Esophagus (tissue), 2 donors: ENCODE measurements at regions not wholly inside any gene's neighbourhood (a gene's known extent, or its start where the extent isn't known, plus 50 kb on each side); places are given as distances from the start of the nearest gene placed in this dataset.

ENCODE experiments used
- H3K27ac ChIP-seq, 2 donors: one replicate each; pipeline ENCODE4 v1.5.1; 2013; ENCODE audit warnings: low read depth in 2 of 2, mild to moderate bottlenecking in 2 of 2, inconsistent platforms in 1 of 2, low read length in 1 of 2, moderate library complexity in 1 of 2
- H3K27me3 ChIP-seq, 2 donors: one replicate each; pipeline ENCODE4 v1.6.1; 2013; ENCODE audit warnings: low read length in 2 of 2, control low read depth in 1 of 2, mild to moderate bottlenecking in 1 of 2; ENCODE audit not compliant: insufficient read depth in 2 of 2, control insufficient read depth in 1 of 2
- H3K36me3 ChIP-seq, 2 donors: one replicate each; pipeline ENCODE4 v1.6.1; 2013; ENCODE audit warnings: low read length in 1 of 2; ENCODE audit not compliant: control insufficient read depth in 2 of 2, insufficient read depth in 2 of 2
- H3K4me1 ChIP-seq, 2 donors: one replicate each; pipeline ENCODE4 v1.6.1; 2013; ENCODE audit warnings: low read length in 1 of 2; ENCODE audit not compliant: control insufficient read depth in 2 of 2, insufficient read depth in 2 of 2
- H3K4me3 ChIP-seq, 2 donors: one replicate each; pipeline ENCODE4 v1.5.1; 2013; ENCODE audit warnings: low read length in 2 of 2, mild to moderate bottlenecking in 2 of 2, low read depth in 1 of 2, moderate library complexity in 1 of 2
- H3K9me3 ChIP-seq, 2 donors: one replicate each; pipeline ENCODE4 v1.6.1; 2013; ENCODE audit warnings: mild to moderate bottlenecking in 2 of 2, low read depth in 1 of 2, low read length in 1 of 2, moderate library complexity in 1 of 2; ENCODE audit not compliant: control insufficient read depth in 2 of 2, insufficient read depth in 1 of 2
- WGBS, 2 donors: extraction: QIAGEN DNeasy Blood & Tissue Kit; methylation state at CpG; one replicate each; pipeline ENCODE4 v1.1.7; 2013; 5-methylcytosine and 5-hydroxymethylcytosine counted together
- donor health status: healthy with polysubstance abuse.
- donor health status: Bipolar disorder and iron deficiency.

DNA sequence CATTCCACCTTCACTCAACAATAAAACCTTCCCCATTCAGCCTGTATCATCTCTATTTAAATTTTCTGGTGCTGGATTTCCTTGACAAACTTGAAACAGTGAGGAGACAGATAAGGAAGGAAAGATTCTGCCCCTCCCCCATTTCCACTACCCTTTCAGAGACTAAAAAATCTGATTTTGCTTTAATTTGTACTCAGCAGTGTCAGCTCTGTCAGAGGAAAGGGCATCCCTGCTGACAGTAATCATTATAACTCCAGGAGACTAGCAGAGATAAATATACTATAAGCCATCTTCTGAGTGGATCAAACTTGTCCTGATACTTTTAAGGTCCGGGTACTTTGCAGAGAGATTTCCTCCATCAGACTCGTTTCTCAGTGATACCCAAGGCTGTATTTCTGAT lies 155.6 kb downstream of the SAMD5 start:
- H3K27me3 ChIP-seq: no peaks in the 10 kb centered on the region
- no peaks in the 10 kb centered on the region for H3K36me3 ChIP-seq
- no peaks in the 10 kb centered on the region for H3K9me3 ChIP-seq
- WGBS, 2 donors: 63 to 82% methylated on average over 2 of the region's 2 CpGs
- H3K4me3 ChIP-seq: no peak overlapping the region
- H3K27ac ChIP-seq: no peak overlapping the region
- no peaks in the 10 kb centered on the region for H3K4me1 ChIP-seq

- Histone ChIP-seq H3K27me3 (no peaks in the 10 kb centered on the region), H3K4me3 (no peak overlapping the region), H3K27ac (no peak overlapping the region), H3K36me3 (no peaks in the 10 kb centered on the region), H3K4me1 (no peaks in the 10 kb centered on the region), H3K9me3 (no peaks in the 10 kb centered on the region)
- 73% methylated on average over 4 of the region's 4 CpGs for WGBS, 2 donors
Observed at GRCh38 chr6:147666255-147666654, 157.8 kb downstream of the SAMD5 start.

DNA sequence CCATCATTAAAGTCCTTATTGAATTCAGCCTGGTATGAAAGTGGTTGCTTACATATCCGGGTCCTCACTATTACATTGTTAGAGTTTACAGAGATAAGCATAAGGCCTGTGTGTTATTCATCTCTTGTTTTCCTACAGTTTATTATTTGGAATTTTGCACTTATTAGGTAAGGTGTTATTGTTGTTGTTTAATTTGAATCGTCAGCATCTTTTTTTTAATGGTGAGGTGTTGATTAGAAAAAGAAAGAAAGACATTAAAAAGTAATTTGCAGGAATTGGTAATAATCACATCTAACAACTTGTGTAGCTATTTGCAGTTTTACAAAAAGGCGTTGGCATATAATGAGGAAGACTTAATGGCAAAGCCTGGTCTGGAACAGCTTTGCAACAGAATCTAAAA lies 158.6 kb downstream of the SAMD5 start:
- Histone ChIP-seq H3K36me3 (no peaks in the 10 kb centered on the region), H3K4me3 (no peak overlapping the region), H3K4me1 (no peaks in the 10 kb centered on the region), H3K27ac (no peak overlapping the region), H3K9me3 (no peaks in the 10 kb centered on the region), H3K27me3 (no peaks in the 10 kb centered on the region)
- WGBS, 2 donors: 75 to 79% methylated on average over 3 of the region's 3 CpGs

- Histone ChIP-seq H3K36me3 (no peaks in the 10 kb centered on the region), H3K4me3 (no peak overlapping the region), H3K9me3 (no peaks in the 10 kb centered on the region), H3K27ac (no peak overlapping the region), H3K27me3 (no peaks in the 10 kb centered on the region), H3K4me1 (no peaks in the 10 kb centered on the region)
- WGBS, 2 donors: 89 to 90% methylated on average over 4 of the region's 4 CpGs
Observed at GRCh38 chr6:147674099-147674498, 165.6 kb downstream of the SAMD5 start.

- H3K9me3 ChIP-seq: no peaks in the 10 kb centered on the region
- H3K27ac ChIP-seq: no peak overlapping the region
- H3K27me3 ChIP-seq: no peaks in the 10 kb centered on the region
- H3K4me1 ChIP-seq: no peaks in the 10 kb centered on the region
- no peaks in the 10 kb centered on the region for H3K36me3 ChIP-seq
- H3K4me3 ChIP-seq: no peak overlapping the region
Observed at GRCh38 chr6:147674794-147675193, 166.3 kb downstream of the SAMD5 start.

GRCh38 chr6:147675281-147675680 lies 166.8 kb downstream of the SAMD5 start:
- H3K4me1 ChIP-seq: no peaks in the 10 kb centered on the region
- H3K4me3 ChIP-seq: no peak overlapping the region
- H3K27ac ChIP-seq: no peak overlapping the region
- H3K36me3 ChIP-seq: no peaks in the 10 kb centered on the region
- whole genome bisulfite sequencing, 2 donors: 77 to 80% methylated on average over 6 of the region's 6 CpGs
- no peaks in the 10 kb centered on the region for H3K9me3 ChIP-seq
- no peaks in the 10 kb centered on the region for H3K27me3 ChIP-seq

GRCh38 chr6:147676495-147677199 lies 168.2 kb downstream of the SAMD5 start:
- WGBS, 2 donors: 78 to 79% methylated on average over 7 of the region's 7 CpGs
- no peaks in the 10 kb centered on the region for H3K4me1 ChIP-seq
- no peaks in the 10 kb centered on the region for H3K9me3 ChIP-seq
- no peak overlapping the region for H3K27ac ChIP-seq
- no peaks in the 10 kb centered on the region for H3K27me3 ChIP-seq
- H3K36me3 ChIP-seq: no peaks in the 10 kb centered on the region
- H3K4me3 ChIP-seq: no peak overlapping the region

- 72 to 74% methylated on average over 4 of the region's 4 CpGs for WGBS, 2 donors
- H3K27ac ChIP-seq: no peak overlapping the region
- H3K4me3 ChIP-seq: no peak overlapping the region
- no peaks in the 10 kb centered on the region for H3K9me3 ChIP-seq
- no peaks in the 10 kb centered on the region for H3K4me1 ChIP-seq
- H3K36me3 ChIP-seq: no peaks in the 10 kb centered on the region
- H3K27me3 ChIP-seq: no peaks in the 10 kb centered on the region
Observed at GRCh38 chr6:147677647-147678046, 169.2 kb downstream of the SAMD5 start.

GRCh38 chr6:147678253-147678652 lies 169.8 kb downstream of the SAMD5 start:
- Histone ChIP-seq H3K4me3 (no peak overlapping the region), H3K27ac (no peak overlapping the region), H3K4me1 (no peaks in the 10 kb centered on the region), H3K36me3 (no peaks in the 10 kb centered on the region), H3K27me3 (no peaks in the 10 kb centered on the region), H3K9me3 (no peaks in the 10 kb centered on the region)
- WGBS, 2 donors: 36 to 43% methylated on average over 1 of the region's 1 CpG

DNA sequence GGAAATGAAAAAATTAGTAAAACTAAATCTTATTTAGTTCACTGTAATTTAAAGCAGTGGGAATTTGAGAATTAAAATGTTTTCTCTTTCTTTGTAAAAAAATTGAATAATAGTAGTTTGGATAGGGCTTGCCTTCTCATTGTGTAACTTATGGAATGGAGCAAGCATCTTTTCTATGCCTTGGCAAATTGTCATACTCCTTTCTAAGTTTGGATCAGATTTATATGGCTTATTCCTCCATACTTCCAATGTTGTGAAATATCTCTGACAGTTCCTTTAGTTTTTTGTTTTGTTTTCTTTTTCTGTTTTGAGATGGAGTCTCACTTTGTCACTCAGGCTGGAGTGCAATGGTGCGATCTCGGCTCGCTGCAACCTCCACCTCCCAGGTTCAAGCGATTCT lies 176.4 kb downstream of the SAMD5 start:
- H3K27ac ChIP-seq: no peak overlapping the region
- no peak overlapping the region for H3K4me3 ChIP-seq
- H3K36me3 ChIP-seq: no peaks in the 10 kb centered on the region
- 94 to 98% methylated on average over 4 of the region's 4 CpGs for WGBS, 2 donors
- no peaks in the 10 kb centered on the region for H3K27me3 ChIP-seq
- no peaks in the 10 kb centered on the region for H3K9me3 ChIP-seq
- H3K4me1 ChIP-seq: no peaks in the 10 kb centered on the region
